K562 (cell line): ENCODE measurements at regions not wholly inside any gene's neighbourhood (a gene's known extent, or its start where the extent isn't known, plus 50 kb on each side); places are given as distances from the start of the nearest gene placed in this dataset.

Experiments used
- ATAC-seq: fragments of 200-7000 bp; cut with Tn5 transposase; 3 replicates; pipeline ENCODE4 v1.9.1; 2020; ENCODE audit warnings: moderate library complexity
- BruUV-seq: library from RNA; stranded (reverse); fragments of 400-500 nt; replicated peaks from 2 replicates; lab custom pipeline; 2021; lab: Mats Ljungman, UMichigan
- CTCF ChIA-PET: fragments of 300-600 bp; formaldehyde crosslinking; extraction: SDS; loops from one replicate; lab custom pipeline; 2021; ENCODE audit warnings: low intra/inter-chr PET ratio; lab: Yijun Ruan, JAX
- POLR2A ChIA-PET: fragments of 300-600, 350-650 bp; sonication (Branson Sonifier 250); formaldehyde crosslinking; extraction: SDS; loops from one replicate; lab custom pipeline; 2021; ENCODE audit warnings: antibody characterized with exemption, inconsistent platforms; lab: Yijun Ruan, JAX
- DNase-seq, 4 experiments: peaks; one replicate each; pipeline versions ENCODE4 v3.0.0 to v3.0.0-alpha.2; 2011 to 2018; ENCODE audit warnings: low spot score in 3 of 4, mixed read lengths in 3 of 4; ENCODE audit errors: extremely low read depth in 1 of 4
- FAIRE-seq: peaks from 2 replicates; lab custom pipeline; 2011; peaks lifted over from hg19 to GRCh38; lab: Jason Lieb, UNC
- H2AFZ ChIP-seq: 2 replicates; pipeline ENCODE4 v1.6.0; 2011; ENCODE audit warnings: low read depth, low read length, control low read depth, inconsistent platforms
- H3K27ac ChIP-seq: fragments of 200-600 bp; 3 replicates; pipeline ENCODE4 v1.8.0; 2011; ENCODE audit warnings: low read depth, mild to moderate bottlenecking, control low read depth, inconsistent platforms, low read length, moderate library complexity, mixed read lengths; ENCODE audit errors: extremely low read depth
- H3K27me3 ChIP-seq, 2 experiments: fragments of 300-600 bp in 1 of 2; 2 replicates in 1 of 2; 3 replicates in 1 of 2; pipeline versions ENCODE4 v1.6.0 to v1.8.0; 2011; ENCODE audit warnings: inconsistent platforms in 2 of 2, low read length in 2 of 2, mild to moderate bottlenecking in 1 of 2, mixed read lengths in 1 of 2, moderate library complexity in 1 of 2; ENCODE audit not compliant: control insufficient read depth in 2 of 2, insufficient read depth in 2 of 2
- H3K36me3 ChIP-seq: fragments of 300-600 bp; 3 replicates; pipeline ENCODE4 v1.8.0; 2011; ENCODE audit warnings: mild to moderate bottlenecking, low read length, inconsistent platforms; ENCODE audit not compliant: control insufficient read depth, insufficient read depth
- H3K4me1 ChIP-seq, 2 experiments: fragments of 200-600 bp in 1 of 2; replicated peaks in 1 of 2; 2 replicates in 1 of 2; 3 replicates in 1 of 2; pipeline versions ENCODE4 v1.5.1 to v1.8.0; 2011; ENCODE audit warnings: inconsistent platforms in 2 of 2, low read length in 2 of 2, mild to moderate bottlenecking in 1 of 2, mixed read lengths in 1 of 2, moderate library complexity in 1 of 2; ENCODE audit not compliant: control insufficient read depth in 2 of 2, insufficient read depth in 2 of 2
- H3K4me2 ChIP-seq: 2 replicates; pipeline ENCODE4 v1.6.1; 2011; ENCODE audit warnings: low read length, control low read depth, inconsistent platforms, mixed read lengths; ENCODE audit not compliant: insufficient read depth
- H3K4me3 ChIP-seq: fragments of 200-600 bp; sonication (generic), shearing (Covaris generic); 2 replicates; pipeline ENCODE4 v1.5.1; 2016; ENCODE audit warnings: control low read depth, inconsistent platforms
- H3K79me2 ChIP-seq: fragments of 200-600 bp; 3 replicates; pipeline ENCODE4 v1.8.0; 2011; ENCODE audit warnings: low read length, inconsistent platforms; ENCODE audit not compliant: control insufficient read depth, insufficient read depth
- H3K9ac ChIP-seq, 2 experiments: 2 replicates each; pipeline versions ENCODE4 v1.6.0 to v1.6.1; 2011; ENCODE audit warnings: low read depth in 2 of 2, low read length in 2 of 2, control low read depth in 1 of 2, inconsistent platforms in 1 of 2, mild to moderate bottlenecking in 1 of 2, mixed read lengths in 1 of 2; ENCODE audit not compliant: insufficient read depth in 1 of 2
- H3K9me1 ChIP-seq: one replicate; pipeline ENCODE4 v1.6.0; 2011; ENCODE audit warnings: inconsistent platforms, mild to moderate bottlenecking, low read length, moderate library complexity; ENCODE audit not compliant: control insufficient read depth, insufficient read depth
- H3K9me3 ChIP-seq: replicated peaks from 2 replicates; pipeline ENCODE4 v1.5.1; 2011; ENCODE audit warnings: low read depth, low read length, inconsistent platforms; ENCODE audit not compliant: control insufficient read depth, insufficient read depth
- H4K20me1 ChIP-seq: replicated peaks from 2 replicates; pipeline ENCODE4 v1.6.1; 2011; ENCODE audit warnings: low read length, inconsistent platforms, mixed read lengths; ENCODE audit not compliant: control insufficient read depth, insufficient read depth
- CCNT2 ChIP-seq: IDR thresholded peaks from 2 replicates; pipeline ENCODE4 v1.6.1; 2011; ENCODE audit warnings: borderline replicate concordance, low read depth, mild to moderate bottlenecking, moderate library complexity, mixed read lengths, low read length; ENCODE audit not compliant: insufficient read length; ENCODE audit errors: extremely low read depth
- HES1 ChIP-seq: fragments of 450-650 bp; IDR thresholded peaks from 2 replicates; pipeline ENCODE4 v1.6.1; 2016; ENCODE audit warnings: low read depth, mild to moderate bottlenecking, moderate library complexity
- RBM25 ChIP-seq: fragments of 200-400 bp; formaldehyde crosslinking; IDR thresholded peaks from 2 replicates; pipeline ENCODE4 v1.6.1; 2018; ENCODE audit warnings: low read length, low read depth, moderate library complexity; ENCODE audit not compliant: severe bottlenecking
- ZNF280B ChIP-seq: fragments of 250-450 bp; sonication (Bioruptor Pico); IDR thresholded peaks from 2 replicates; pipeline ENCODE4 v1.5.1; 2021; ENCODE audit warnings: mild to moderate bottlenecking
- WGBS: fragments of 100-300 bp; shearing (Covaris generic); methylation state at CpG from one replicate; pipeline ENCODE4 v1.1.6; 2016; ENCODE audit warnings: low coverage, mixed read lengths; ENCODE audit not compliant: insufficient coverage; ENCODE audit errors: missing lambda C conversion rate; 5-methylcytosine and 5-hydroxymethylcytosine counted together
- in situ Hi-C: fragments of 300-500 bp; cut with MboI; formaldehyde crosslinking; loops from 4 replicates; pipeline ENCODE4 v1.15.0; 2018; ENCODE audit warnings: inconsistent platforms, mixed read lengths
- intact Hi-C: fragments of 100-400 bp; cut with micrococcal nuclease; formaldehyde crosslinking; loops from 2 replicates; pipeline ENCODE4 v1.14.2; 2022

GRCh38 chr10:8227246-8227645 is 172.8 kb downstream of the GATA3 start:
- 0% methylated on average over 6 of the region's 6 CpGs for WGBS
- CTCF ChIA-PET = no interaction called here
- in situ Hi-C loops (no loop called here), intact Hi-C loops (no loop called here)
- no peak for DNase-seq
- Histone ChIP-seq H3K9me3 (no peaks in the 10 kb centered on the region), H3K27me3 (no peaks in the 10 kb centered on the region; a peak in 1 of 5 replicates), H3K9ac (no peak overlapping the region), H3K36me3 (no peaks in the 10 kb centered on the region), H3K79me2 (no peaks in the 10 kb centered on the region)
- ATAC-seq = no peak
- TF ChIP-seq HES1 = no peak
- TF ChIP-seq RBM25 = peak; percentile 64
- no peak for TF ChIP-seq ZNF280B (CRISPR knock-in tag)
- TF ChIP-seq CCNT2 = no peak
- TF ChIP-seq, all 486 proteins: peak for 1
- FAIRE-seq = no peak
- H3K4me2 ChIP-seq = no peak overlapping the region
- POLR2A ChIA-PET = no interaction called here
- no TSS peak for BruUV-seq
- no peaks in the 10 kb centered on the region for H4K20me1 ChIP-seq
- no peaks in the 10 kb centered on the region for H3K4me1 ChIP-seq
- H2AFZ ChIP-seq = no peak overlapping the region
- H3K9me1 ChIP-seq = no peaks in the 10 kb centered on the region
- H3K4me3 ChIP-seq = no peak overlapping the region
- no peak overlapping the region for H3K27ac ChIP-seq
